Breast epithelium (tissue), 4 donors: ENCODE measurements at regions not wholly inside any gene's neighbourhood (a gene's known extent, or its start where the extent isn't known, plus 50 kb on each side); places are given as distances from the start of the nearest gene placed in this dataset.

Experiments
- DNase-seq, 2 donors: peaks; one replicate each; pipeline ENCODE4 v3.0.0-alpha.2; 2019; ENCODE audit warnings: low spot score in 2 of 2
- H3K27ac ChIP-seq, 2 donors: fragments of 200-600 bp; sonication (generic) in 1 of 2; one replicate each; pipeline ENCODE4 v1.5.1; 2016 to 2019; ENCODE audit warnings: mild to moderate bottlenecking in 1 of 2
- H3K27me3 ChIP-seq, 2 donors: fragments of 200-600 bp; sonication (generic) in 1 of 2; one replicate each; pipeline versions ENCODE4 v1.5.1 to v1.6.0; 2017 to 2019; ENCODE audit warnings: control low read depth in 1 of 2, mild to moderate bottlenecking in 1 of 2
- H3K36me3 ChIP-seq: fragments of 200-600 bp; one replicate; pipeline ENCODE4 v1.5.1; 2019
- H3K4me1 ChIP-seq, 2 donors: fragments of 200-600 bp; sonication (generic); one replicate each; pipeline ENCODE4 v1.5.1; 2016 to 2019; ENCODE audit warnings: control low read depth in 1 of 2
- H3K4me3 ChIP-seq, 3 donors: fragments of 200-600 bp; sonication (generic); 1 replicate in 2 of 3; 2 replicates in 1 of 3; pipeline ENCODE4 v1.5.1; 2016 to 2019; ENCODE audit warnings: mild to moderate bottlenecking in 3 of 3, moderate library complexity in 2 of 3
- H3K9me3 ChIP-seq, 2 donors: fragments of 200-600 bp; sonication (generic) in 1 of 2; one replicate each; pipeline ENCODE4 v1.5.1; 2016 to 2019; ENCODE audit warnings: control low read depth in 1 of 2
- CTCF ChIP-seq, 3 donors: fragments of 450-650 bp; IDR thresholded peaks; one replicate each; pipeline ENCODE4 v1.5.1; 2016 to 2017; ENCODE audit warnings: antibody characterized with exemption in 3 of 3, mild to moderate bottlenecking in 3 of 3, moderate library complexity in 3 of 3
- POLR2A ChIP-seq: fragments of 450-650 bp; IDR thresholded peaks from one replicate; pipeline ENCODE4 v1.6.1; 2016; ENCODE audit warnings: antibody characterized with exemption, mild to moderate bottlenecking, moderate library complexity
- POLR2AphosphoS5 ChIP-seq, 3 donors: sonication (generic); formaldehyde crosslinking; IDR thresholded peaks; one replicate each; pipeline ENCODE4 v1.6.1; 2017; ENCODE audit warnings: antibody characterized with exemption in 3 of 3
- intact Hi-C: fragments of 100-400 bp; cut with DNase I; formaldehyde crosslinking; loops from one replicate; pipeline ENCODE4 v1.15.1; 2023; ENCODE audit warnings: low total_unique reads

GRCh38 chr4:114373508-114373907 is 225.1 kb upstream of the UGT8 start:
- no peaks in the 10 kb centered on the region for H3K36me3 ChIP-seq
- intact Hi-C loops: no loop called here
- no peak overlapping the region for H3K4me3 ChIP-seq
- no peak for DNase-seq
- H3K27me3 ChIP-seq: no peaks in the 10 kb centered on the region
- no peaks in the 10 kb centered on the region for H3K4me1 ChIP-seq
- no peak for TF ChIP-seq POLR2A
- no peak for TF ChIP-seq CTCF (IDR thresholded peaks at IDR 0.05)
- no peak for TF ChIP-seq POLR2AphosphoS5 (IDR thresholded peaks at IDR 0.05)
- no peaks in the 10 kb centered on the region for H3K9me3 ChIP-seq
- no peak overlapping the region for H3K27ac ChIP-seq

- intact Hi-C loops: no loop called here
These were observed 220.2 kb upstream of the UGT8 start for GRCh38 chr4:114378305-114378903.

GRCh38 chr4:114383067-114383466 is 215.5 kb upstream of the UGT8 start:
- no peak for DNase-seq
- intact Hi-C loops: no loop called here
- no peaks in the 10 kb centered on the region for H3K4me1 ChIP-seq
- H3K9me3 ChIP-seq: no peaks in the 10 kb centered on the region
- H3K27ac ChIP-seq: no peak overlapping the region
- H3K27me3 ChIP-seq: no peaks in the 10 kb centered on the region
- no peak overlapping the region for H3K4me3 ChIP-seq
- no peaks in the 10 kb centered on the region for H3K36me3 ChIP-seq
- TF ChIP-seq CTCF (IDR thresholded peaks at IDR 0.05) (no peak), POLR2A (no peak), POLR2AphosphoS5 (IDR thresholded peaks at IDR 0.05) (no peak)

More at GRCh38 chr4:114378305-114378903, 220.2 kb upstream of the UGT8 start:
- TF ChIP-seq POLR2A (no peak), POLR2AphosphoS5 (IDR thresholded peaks at IDR 0.05) (no peak)
- no peak overlapping the region for H3K27ac ChIP-seq
- no peaks in the 10 kb centered on the region for H3K36me3 ChIP-seq
- no peaks in the 10 kb centered on the region for H3K9me3 ChIP-seq
- H3K27me3 ChIP-seq: no peaks in the 10 kb centered on the region
- H3K4me3 ChIP-seq: no peak overlapping the region
- DNase-seq: no peak
- H3K4me1 ChIP-seq: no peaks in the 10 kb centered on the region

GRCh38 chr4:114383721-114384120 is 214.9 kb upstream of the UGT8 start:
- Histone ChIP-seq H3K4me3 (no peak overlapping the region), H3K27me3 (no peaks in the 10 kb centered on the region), H3K4me1 (no peaks in the 10 kb centered on the region), H3K9me3 (no peaks in the 10 kb centered on the region), H3K36me3 (no peaks in the 10 kb centered on the region), H3K27ac (no peak overlapping the region)
- intact Hi-C loops: no loop called here
- DNase-seq: no peak
- TF ChIP-seq POLR2A (no peak), CTCF (IDR thresholded peaks at IDR 0.05) (no peak), POLR2AphosphoS5 (IDR thresholded peaks at IDR 0.05) (no peak)

- H3K4me3 ChIP-seq: no peak overlapping the region
- intact Hi-C loops: no loop called here
- no peaks in the 10 kb centered on the region for H3K9me3 ChIP-seq
- no peak overlapping the region for H3K27ac ChIP-seq
- H3K4me1 ChIP-seq: no peaks in the 10 kb centered on the region
- no peaks in the 10 kb centered on the region for H3K36me3 ChIP-seq
- DNase-seq: no peak
- TF ChIP-seq POLR2AphosphoS5 (IDR thresholded peaks at IDR 0.05): no peak
- peak in 1 of 3 donors; percentile 26 for TF ChIP-seq CTCF (IDR thresholded peaks at IDR 0.05)
- TF ChIP-seq POLR2A: no peak
- H3K27me3 ChIP-seq: no peaks in the 10 kb centered on the region
These were observed 214.0 kb upstream of the UGT8 start for GRCh38 chr4:114384629-114385028.
